ENCODE measurements at regions not wholly inside any gene's neighbourhood (a gene's known extent, or its start where the extent isn't known, plus 50 kb on each side); places are given as distances from the start of the nearest gene placed in this dataset.

GRCh38 chr3:110093411-110093810, 756.1 kb upstream of the DPPA4 start:
- TF ChIP-seq, protein P1, sequence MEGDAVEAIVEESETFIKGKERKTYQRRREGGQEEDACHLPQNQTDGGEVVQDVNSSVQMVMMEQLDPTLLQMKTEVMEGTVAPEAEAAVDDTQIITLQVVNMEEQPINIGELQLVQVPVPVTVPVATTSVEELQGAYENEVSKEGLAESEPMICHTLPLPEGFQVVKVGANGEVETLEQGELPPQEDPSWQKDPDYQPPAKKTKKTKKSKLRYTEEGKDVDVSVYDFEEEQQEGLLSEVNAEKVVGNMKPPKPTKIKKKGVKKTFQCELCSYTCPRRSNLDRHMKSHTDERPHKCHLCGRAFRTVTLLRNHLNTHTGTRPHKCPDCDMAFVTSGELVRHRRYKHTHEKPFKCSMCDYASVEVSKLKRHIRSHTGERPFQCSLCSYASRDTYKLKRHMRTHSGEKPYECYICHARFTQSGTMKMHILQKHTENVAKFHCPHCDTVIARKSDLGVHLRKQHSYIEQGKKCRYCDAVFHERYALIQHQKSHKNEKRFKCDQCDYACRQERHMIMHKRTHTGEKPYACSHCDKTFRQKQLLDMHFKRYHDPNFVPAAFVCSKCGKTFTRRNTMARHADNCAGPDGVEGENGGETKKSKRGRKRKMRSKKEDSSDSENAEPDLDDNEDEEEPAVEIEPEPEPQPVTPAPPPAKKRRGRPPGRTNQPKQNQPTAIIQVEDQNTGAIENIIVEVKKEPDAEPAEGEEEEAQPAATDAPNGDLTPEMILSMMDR (conservative IDR thresholded peaks at IDR 0.05; ENCODE audit: low read length): no peak
- TF ChIP-seq EZH2phosphoT487 (IDR thresholded peaks at IDR 0.05; ENCODE audit: borderline replicate concordance, low read depth, low read length): no peak
